ENCODE measurements at regions not wholly inside any gene's neighbourhood (a gene's known extent, or its start where the extent isn't known, plus 50 kb on each side); places are given as distances from the start of the nearest gene placed in this dataset.

DNA sequence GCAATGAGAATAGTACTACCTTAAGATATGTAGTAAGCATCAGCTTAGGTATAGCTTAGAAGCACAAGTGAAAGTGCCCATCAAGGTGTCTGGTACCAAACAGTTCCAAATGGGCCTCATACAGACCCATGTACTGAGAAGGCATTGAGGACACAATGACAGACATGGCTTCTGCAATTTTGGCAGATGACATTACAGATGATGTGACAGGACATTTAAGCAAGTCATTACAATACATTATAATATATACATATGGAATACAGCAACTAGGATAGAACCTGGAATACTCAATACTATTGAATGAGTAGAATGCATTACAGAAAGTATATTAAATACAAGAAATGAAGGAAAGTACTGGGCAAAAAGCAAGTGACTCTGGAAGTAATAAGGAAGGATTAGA, 256.4 kb downstream of the GXYLT1 start:
- no peaks in the 10 kb centered on the region for H3K9me3 ChIP-seq (ENCODE audit: severe bottlenecking)
- no peaks in the 10 kb centered on the region for H3K36me3 ChIP-seq
- DNase-seq, result no peak
- H3K4me3 ChIP-seq (ENCODE audit: low read depth, low read length), result no peak overlapping the region
- no peak overlapping the region for H3K27ac ChIP-seq
- TF ChIP-seq, protein P1, sequence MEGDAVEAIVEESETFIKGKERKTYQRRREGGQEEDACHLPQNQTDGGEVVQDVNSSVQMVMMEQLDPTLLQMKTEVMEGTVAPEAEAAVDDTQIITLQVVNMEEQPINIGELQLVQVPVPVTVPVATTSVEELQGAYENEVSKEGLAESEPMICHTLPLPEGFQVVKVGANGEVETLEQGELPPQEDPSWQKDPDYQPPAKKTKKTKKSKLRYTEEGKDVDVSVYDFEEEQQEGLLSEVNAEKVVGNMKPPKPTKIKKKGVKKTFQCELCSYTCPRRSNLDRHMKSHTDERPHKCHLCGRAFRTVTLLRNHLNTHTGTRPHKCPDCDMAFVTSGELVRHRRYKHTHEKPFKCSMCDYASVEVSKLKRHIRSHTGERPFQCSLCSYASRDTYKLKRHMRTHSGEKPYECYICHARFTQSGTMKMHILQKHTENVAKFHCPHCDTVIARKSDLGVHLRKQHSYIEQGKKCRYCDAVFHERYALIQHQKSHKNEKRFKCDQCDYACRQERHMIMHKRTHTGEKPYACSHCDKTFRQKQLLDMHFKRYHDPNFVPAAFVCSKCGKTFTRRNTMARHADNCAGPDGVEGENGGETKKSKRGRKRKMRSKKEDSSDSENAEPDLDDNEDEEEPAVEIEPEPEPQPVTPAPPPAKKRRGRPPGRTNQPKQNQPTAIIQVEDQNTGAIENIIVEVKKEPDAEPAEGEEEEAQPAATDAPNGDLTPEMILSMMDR (IDR thresholded peaks at IDR 0.05; ENCODE audit: low read depth, low read length), result no peak
- no peaks in the 10 kb centered on the region for H3K27me3 ChIP-seq (ENCODE audit: insufficient read depth, low read depth, severe bottlenecking)

DNA sequence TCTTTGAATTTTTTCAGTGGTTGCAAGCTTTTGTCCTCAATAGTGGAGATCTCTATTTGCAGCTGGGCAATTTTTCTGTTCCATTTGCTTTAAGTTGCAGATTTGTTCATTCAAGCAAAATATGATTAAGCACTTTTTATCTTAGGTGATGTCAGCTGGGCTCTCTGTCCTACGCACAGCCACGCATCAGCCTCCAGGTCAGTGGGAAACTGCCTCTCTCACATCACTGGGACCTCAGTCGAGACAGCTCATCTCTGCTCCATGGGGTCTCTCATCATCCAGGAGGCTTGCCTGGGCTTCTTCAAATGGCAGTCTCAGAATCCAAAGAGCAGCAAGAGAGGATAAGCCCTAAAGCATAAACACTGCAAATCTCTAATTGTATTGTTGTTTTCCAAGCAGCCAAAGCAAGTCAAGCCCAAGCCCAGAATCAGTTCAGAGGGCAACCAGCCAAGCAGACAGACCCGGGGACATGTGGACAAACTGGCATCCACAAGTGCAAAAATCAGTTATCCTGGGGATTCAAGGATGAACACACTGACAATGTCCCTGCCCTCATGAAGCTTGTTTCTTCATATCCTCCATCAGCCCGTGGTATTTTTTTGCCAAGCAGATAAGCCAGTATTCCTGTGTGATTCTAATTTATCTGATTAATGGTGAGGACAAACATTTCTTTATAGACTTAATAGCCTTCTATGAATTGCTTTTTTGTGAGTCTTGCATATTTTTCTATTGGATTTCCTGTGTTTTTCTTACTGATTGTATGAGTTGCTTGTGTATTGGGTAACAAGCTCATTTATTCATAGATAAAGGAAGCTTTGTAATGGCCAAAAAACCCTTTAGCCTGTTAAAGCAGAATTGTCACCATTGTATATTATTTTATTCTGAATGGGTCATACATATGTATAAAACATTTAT, 262.5 kb downstream of the GXYLT1 start:
- TF ChIP-seq, protein P1 (IDR thresholded peaks at IDR 0.05; ENCODE audit: low read depth, low read length), result no peak
- no peak overlapping the region for H3K27ac ChIP-seq
- H3K36me3 ChIP-seq, result no peaks in the 10 kb centered on the region
- no peak for DNase-seq
- no peaks in the 10 kb centered on the region for H3K27me3 ChIP-seq (ENCODE audit: insufficient read depth, low read depth, severe bottlenecking)
- no peak overlapping the region for H3K4me3 ChIP-seq (ENCODE audit: low read depth, low read length)
- H3K9me3 ChIP-seq (ENCODE audit: severe bottlenecking), result no peaks in the 10 kb centered on the region

- DNase-seq, result no peak
- TF ChIP-seq, protein P1 (IDR thresholded peaks at IDR 0.05; ENCODE audit: low read depth, low read length), result no peak
- Histone ChIP-seq H3K27ac (no peak overlapping the region), H3K36me3 (no peaks in the 10 kb centered on the region), H3K4me3 (ENCODE audit: low read depth, low read length) (no peak overlapping the region), H3K27me3 (ENCODE audit: insufficient read depth, low read depth, severe bottlenecking) (no peaks in the 10 kb centered on the region), H3K9me3 (ENCODE audit: severe bottlenecking) (peaks cover 3% of the 10 kb centered on the region)
Measured at GRCh38 chr12:41869432-41869831, 275.2 kb downstream of the GXYLT1 start.

DNA sequence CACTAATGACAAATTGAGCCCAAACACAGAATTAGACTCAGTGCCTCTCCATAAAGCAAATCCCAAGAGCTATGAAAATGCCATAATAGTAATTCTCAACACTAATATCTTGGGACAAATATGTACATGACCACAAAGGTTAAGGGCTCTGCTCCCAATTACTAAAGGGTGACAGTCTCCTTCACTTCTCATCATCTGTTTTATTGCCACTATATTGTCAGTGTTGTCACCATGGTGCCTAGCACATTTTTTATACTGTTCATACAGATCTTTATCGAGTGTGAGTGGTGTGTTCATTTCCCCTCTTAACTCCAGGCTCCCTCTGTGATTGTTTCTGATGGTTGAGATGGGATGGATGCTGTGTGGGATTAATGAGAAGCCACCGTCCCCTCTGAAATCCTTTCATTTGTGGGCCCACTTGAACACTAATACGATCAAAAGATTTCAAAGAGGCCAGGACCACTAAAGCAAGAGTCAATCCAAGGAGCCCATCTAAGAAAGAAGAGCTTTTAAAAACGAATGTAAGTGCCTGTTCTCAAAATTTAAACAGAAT, 277.7 kb downstream of the GXYLT1 start:
- Histone ChIP-seq H3K4me3 (ENCODE audit: low read depth, low read length) (no peak overlapping the region), H3K27me3 (ENCODE audit: insufficient read depth, low read depth, severe bottlenecking) (no peaks in the 10 kb centered on the region), H3K36me3 (no peaks in the 10 kb centered on the region), H3K9me3 (ENCODE audit: severe bottlenecking) (peaks cover 3% of the 10 kb centered on the region), H3K27ac (no peak overlapping the region)
- no peak for DNase-seq
- TF ChIP-seq, protein P1 (IDR thresholded peaks at IDR 0.05; ENCODE audit: low read depth, low read length), result no peak

DNA sequence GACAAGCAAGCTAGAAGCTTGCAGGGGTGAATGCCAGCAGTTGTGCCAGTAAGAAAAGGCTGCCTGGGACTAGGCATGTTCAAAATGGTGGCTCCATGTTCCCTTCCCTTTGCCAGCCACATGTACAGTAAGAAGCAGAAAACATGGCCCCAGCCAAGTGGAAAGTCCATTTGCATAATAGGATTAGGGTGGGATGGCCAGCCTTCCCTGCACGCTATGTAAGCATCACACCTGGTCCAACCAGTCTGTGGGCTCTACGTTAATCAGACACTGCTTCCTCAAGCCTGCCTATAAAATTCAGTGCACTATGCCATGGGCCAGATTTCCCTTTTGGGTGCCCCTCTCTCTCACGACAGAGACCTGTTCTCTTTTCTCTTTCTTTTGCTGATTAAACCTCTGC, 288.4 kb downstream of the GXYLT1 start:
- H3K27ac ChIP-seq, result no peak overlapping the region
- H3K9me3 ChIP-seq (ENCODE audit: severe bottlenecking), result no peaks in the 10 kb centered on the region
- H3K36me3 ChIP-seq, result no peaks in the 10 kb centered on the region
- TF ChIP-seq, protein P1 (IDR thresholded peaks at IDR 0.05; ENCODE audit: low read depth, low read length), result no peak
- no peaks in the 10 kb centered on the region for H3K27me3 ChIP-seq (ENCODE audit: insufficient read depth, low read depth, severe bottlenecking)
- no peak overlapping the region for H3K4me3 ChIP-seq (ENCODE audit: low read depth, low read length)
- DNase-seq, result peak; percentile 15
